ENCODE measurements at regions not wholly inside any gene's neighbourhood (a gene's known extent, or its start where the extent isn't known, plus 50 kb on each side); places are given as distances from the start of the nearest gene placed in this dataset.

DNA sequence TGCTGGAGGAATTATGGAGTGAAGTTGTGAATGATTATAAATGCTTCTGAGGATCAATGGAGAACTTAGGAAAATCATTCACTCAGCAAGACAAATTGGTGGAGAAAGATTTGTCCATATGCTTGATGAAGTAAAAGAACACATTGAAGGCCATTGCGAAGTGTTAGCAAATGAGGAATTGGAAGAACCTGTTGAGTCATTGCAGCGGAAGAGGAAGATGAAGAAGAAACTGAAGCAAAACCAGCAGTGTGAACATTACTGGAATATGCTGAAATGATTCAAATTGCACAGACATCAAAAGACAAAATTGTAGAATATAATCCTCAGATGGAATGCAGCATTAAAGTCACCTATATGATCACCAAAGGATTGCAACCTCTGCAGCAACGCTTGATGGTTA is 168.1 kb downstream of the ADAMTS15 start:
- no peak for DNase-seq

DNA sequence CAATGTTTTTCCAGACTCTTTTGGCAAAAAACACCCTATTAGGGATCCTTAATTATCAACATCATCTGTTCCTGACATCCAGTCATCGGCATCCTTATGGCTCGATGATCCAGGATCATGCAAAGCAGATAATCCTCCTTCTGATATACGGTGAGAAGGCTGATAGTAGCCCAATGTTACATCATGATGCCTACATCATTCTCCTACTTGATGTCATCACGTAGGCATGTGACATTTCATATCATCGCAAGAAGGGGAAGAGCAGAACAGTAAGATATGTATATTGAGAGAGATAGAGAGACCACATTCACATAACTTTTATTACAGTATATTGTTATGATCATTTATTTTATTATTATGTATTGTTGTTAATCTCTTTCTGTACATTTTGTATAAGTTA is 168.6 kb downstream of the ADAMTS15 start:
- DNase-seq = no peak

GRCh38 chr11:130620548-130620947 is 172.1 kb downstream of the ADAMTS15 start:
- no peak for DNase-seq

DNA sequence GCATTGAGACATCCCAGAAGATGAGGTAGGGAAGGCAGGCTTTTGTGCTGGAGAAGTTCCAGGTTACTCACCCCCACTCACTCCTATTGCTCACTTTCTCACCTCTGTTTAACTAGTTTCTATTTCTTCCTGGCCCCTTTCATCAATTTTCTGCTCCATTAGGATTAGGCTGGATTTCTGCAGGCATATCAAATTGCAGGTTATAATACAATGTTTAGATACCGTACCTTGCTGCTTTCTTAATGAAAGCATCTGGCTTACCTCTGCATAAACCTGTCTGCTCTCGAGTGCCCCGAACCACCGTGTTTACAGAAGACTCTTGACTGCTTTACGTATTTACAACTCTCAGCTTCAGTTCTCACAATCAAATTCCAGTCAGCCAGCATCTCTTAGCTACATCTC is 173.7 kb downstream of the ADAMTS15 start:
- no peak for DNase-seq

- DNase-seq = no peak
These were observed 175.5 kb downstream of the ADAMTS15 start for GRCh38 chr11:130623670-130624668.

GRCh38 chr11:130624971-130625544 is 176.6 kb downstream of the ADAMTS15 start:
- no peak for DNase-seq

DNA sequence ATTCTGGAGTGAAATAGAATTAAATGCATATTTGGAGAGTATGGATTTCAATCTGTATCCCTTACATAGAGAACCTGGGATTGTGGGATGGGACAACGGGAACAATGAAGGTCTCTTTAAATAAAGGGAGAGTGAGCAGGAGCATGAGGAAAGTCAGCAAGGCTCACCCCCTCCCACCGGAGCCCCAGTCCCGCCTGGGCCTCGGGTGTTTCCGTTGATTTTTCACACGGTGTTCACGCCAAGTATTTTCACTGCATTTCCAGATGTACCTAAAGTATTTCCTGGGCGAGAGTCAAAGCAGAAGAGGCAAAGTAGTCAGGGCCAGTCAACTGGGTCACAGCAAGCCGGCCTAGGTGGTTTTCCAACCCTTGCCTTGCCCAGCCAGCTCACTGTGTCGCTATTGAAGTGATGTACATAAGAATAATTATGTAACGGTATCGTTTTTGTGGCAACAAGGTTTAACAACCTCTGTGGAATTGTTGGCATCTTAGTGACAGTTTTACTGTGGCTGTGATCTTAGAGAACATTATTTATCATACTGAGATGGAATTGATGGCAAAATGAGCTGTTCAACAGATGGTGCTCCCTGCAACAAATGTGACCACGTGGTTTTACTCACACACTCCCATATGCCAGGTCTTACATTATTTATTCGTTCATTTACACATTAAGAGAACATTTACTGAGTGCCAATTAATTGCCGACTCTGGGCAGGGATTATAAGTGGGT is 177.3 kb downstream of the ADAMTS15 start:
- DNase-seq = peak; percentile 36

DNA sequence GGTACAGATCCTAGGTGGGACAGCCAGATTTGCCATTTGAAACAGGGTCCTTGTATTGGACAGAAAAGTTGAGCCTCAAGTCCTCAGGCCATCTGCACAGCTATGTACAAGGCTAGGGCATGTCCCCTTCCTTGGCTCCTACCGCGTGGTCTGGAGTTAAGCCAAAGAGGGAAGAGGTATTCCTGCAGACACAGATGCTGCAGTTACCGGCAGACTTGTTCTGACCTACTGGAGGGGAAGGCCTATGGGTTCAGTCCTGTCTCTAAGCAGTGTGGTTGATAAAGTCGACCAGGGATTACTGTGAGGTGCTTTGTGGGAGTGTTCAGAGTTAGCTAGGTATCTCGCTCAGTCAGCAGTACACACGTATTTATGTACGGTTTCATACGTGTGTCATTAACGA is 180.6 kb downstream of the ADAMTS15 start:
- DNase-seq = peak; percentile 39

DNA sequence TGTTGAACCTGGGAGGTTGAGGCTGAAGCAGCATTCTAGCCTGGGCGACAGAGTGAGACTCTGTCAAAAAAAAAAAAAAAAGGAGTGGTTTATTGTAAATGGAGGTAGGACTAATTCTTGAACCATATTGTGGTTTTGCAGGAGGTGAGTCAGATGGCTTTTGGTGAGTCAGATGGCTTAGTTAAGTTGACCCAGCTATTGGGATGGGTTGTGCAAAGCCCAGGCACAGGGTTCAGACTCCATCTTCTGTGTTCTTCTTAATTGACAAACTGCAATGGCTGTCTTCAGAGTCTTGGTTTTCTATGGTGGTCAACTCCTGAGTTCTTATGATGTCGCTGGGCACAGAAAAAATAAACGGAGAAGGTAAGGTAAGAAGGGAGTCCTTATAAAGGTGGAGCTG is 182.7 kb downstream of the ADAMTS15 start:
- no peak for DNase-seq

DNA sequence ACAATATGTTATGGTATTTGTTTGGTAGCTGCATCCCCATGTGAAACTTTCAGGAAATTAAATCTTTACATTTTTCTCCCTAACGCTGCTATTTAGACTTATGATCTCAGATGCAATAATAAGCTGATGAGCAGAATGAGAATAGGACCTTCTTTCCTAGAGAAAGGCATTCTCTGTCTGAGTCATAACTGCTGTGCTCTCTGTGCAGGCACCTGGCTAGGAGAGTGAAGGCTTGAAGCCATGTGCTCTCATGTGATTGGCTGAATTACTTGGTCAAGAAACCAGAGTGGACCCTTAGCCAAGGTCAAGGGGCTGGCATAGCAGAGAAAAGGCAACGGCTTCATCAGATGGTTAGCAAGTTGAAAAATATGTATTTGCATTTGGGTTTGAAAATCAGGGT is 185.0 kb downstream of the ADAMTS15 start:
- no peak for DNase-seq

- DNase-seq = no peak
These were observed 185.7 kb downstream of the ADAMTS15 start for GRCh38 chr11:130634186-130634585.

GRCh38 chr11:130634961-130635473 is 186.6 kb downstream of the ADAMTS15 start:
- no peak for DNase-seq

- DNase-seq = no peak
These were observed 187.6 kb downstream of the ADAMTS15 start for GRCh38 chr11:130635937-130636630.

DNA sequence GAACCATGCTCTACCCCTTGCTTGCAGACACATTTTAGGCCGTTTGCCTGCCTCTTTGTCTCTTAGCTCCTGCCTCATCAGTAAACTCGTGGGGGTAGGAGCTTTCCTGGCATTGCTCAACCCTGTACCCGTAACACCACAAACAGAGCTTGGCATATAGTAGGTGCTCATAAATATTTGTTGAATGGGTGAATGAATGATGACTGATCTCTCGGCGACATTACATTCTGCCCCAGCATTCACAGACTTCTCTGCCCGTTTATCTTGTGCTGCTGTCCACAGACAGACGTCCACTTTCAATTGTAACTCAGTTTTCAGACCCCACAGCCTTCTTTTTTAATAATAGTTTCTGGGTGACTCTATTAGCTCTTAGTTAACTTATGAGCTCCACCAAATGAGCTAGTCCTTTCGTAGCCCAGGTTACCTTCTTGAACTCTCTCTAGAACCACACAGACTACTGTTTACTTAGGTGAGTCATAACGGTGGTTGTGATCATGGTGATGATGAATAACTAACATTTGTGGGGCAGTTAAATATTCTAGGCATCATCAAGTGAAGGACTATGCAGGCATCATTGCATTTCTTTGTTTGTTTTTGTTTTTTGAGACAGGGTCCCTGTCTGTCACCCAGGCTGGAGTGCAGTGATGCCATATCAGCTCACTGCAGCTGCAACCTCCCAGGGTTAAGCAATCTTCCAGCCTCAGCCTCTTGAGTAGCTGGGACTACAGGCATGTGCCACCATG is 188.4 kb downstream of the ADAMTS15 start:
- DNase-seq = no peak

- no peak for DNase-seq
These were observed 189.1 kb downstream of the ADAMTS15 start for GRCh38 chr11:130637566-130637965.

DNA sequence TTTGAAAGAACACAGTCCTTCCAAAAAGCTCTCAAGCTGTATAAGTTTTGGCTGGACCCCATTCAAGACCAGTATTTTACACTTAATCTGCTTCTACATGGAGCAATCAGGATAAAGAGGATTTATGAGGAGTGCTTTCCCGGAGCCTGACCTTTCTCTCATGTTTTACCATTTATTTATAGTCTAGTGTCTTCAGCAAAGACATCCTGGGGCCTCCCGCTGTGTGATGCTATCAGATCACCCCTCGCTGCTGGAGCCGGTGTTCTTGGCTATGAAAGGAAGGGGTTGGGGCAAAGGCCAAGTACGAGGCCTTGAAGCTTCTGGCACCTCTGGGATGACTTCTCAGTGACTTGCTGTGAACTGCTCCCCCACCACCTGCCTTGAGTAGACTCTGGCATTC is 189.6 kb downstream of the ADAMTS15 start:
- DNase-seq = peak; percentile 38

DNA sequence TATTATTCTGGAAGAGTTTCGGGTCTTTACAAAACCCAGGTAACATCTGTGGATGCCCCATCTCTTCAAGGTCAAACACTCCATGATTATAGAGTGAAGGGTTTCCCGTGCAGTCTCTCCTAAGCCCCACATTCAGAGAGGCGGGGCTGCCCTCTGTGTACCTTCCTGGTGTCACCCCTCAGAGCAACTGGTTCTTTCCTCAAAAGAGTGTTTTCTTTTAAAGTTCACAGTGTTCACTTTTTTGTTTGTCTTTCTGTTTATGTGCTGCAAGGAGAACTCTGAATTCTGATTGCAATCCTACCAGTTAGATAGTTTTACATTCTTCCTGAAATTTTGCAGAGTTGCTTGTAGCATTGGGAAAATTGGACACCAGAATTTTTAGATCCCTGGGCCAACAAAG is 190.2 kb downstream of the ADAMTS15 start:
- DNase-seq = no peak

GRCh38 chr11:130639369-130639768 is 190.9 kb downstream of the ADAMTS15 start:
- no peak for DNase-seq

DNA sequence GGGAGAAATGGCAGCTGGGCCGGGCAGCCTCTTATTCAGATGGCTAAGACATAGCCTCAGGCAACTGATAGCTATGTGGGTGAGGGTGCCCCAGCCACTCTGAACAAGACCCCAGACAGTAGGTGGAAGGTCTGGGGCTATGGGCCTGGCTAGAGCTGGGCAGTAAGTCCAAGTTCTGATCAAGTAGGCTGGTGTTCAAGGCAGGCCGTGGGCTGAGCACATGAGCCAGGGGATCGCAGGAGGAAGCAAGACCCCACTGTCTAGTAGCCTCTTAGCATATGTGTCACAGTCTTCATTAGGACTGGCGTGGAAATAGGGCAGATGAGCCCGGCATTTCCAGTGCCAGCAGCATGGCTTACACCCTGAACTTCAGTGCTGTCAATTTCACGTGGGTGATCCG is 192.1 kb downstream of the ADAMTS15 start:
- DNase-seq = no peak

DNA sequence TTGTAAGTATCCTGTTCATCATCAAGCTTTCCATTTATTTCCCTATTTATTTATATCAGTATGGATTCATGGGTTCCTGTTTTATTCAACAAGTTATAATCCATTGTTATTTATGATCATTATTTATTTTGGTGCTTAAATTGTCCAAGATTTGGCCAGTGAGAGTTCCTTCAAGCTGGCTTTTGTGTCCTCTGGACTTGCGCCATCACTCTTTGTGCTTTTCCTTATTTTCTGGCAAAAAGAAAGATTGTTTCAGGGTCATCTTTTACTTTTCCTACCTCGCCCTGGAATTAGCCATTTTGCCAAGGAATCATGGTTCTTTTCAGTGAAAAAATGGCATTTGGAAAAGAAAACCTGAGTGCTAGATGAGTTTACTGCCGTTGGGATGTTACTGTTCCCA is 193.4 kb downstream of the ADAMTS15 start:
- no peak for DNase-seq

- DNase-seq = no peak
These were observed 194.5 kb downstream of the ADAMTS15 start for GRCh38 chr11:130642994-130643393.

DNA sequence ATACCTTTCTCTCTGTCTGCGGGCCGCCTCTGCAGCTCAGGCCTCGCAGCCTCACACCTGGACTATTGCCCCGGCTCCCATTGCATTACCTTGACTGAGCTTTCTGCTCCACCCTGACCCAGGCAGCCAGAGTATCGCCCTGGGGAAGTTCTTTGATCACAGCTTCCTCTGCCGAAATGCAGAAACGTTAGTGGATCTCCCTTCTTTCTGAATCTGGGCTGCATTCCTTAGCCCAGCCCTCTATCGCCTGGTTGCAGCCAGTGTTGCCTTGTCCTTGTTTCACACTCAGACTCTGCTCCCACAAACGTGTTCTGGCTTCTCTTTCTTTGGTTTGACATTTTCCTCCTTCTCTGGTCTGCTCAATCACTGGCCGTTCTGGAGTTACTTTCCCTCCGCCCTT is 195.7 kb downstream of the ADAMTS15 start:
- DNase-seq = no peak

Data from NCI-H82 (cell line).